Stimulated activated CD4-positive, alpha-beta T cell treated with anti-CD3 and anti-CD28 coated beads, Interleukin-1b, Interleukin-23, amount 100 ng/mL, for 1 hour (primary cell): ENCODE measurements at regions not wholly inside any gene's neighbourhood (a gene's known extent, or its start where the extent isn't known, plus 50 kb on each side); places are given as distances from the start of the nearest gene placed in this dataset.
"Not testable (repeated sequence)": the region's sequence is repeated elsewhere in the genome, so short reads cannot be mapped to it uniquely, and the experiment has no call there.

Experiments used
- DNase-seq, 2 donors: peaks; one replicate each; pipeline ENCODE4 v3.0.0-alpha.2; 2020; ENCODE audit warnings: low read depth in 2 of 2

- DNase-seq: no peak
Measured at GRCh38 chr13:50527188-50527587, 316.3 kb downstream of the DLEU7 start.

- DNase-seq: no peak
Measured at GRCh38 chr13:50527612-50528509, 315.6 kb downstream of the DLEU7 start.

GRCh38 chr13:50529154-50529882 lies 314.2 kb downstream of the DLEU7 start:
- no peak for DNase-seq

- no peak for DNase-seq
Measured at GRCh38 chr13:50531917-50532899, 311.3 kb downstream of the DLEU7 start.

- no peak for DNase-seq
Measured at GRCh38 chr13:50535050-50535449, 308.4 kb downstream of the DLEU7 start.

- no peak for DNase-seq
Measured at GRCh38 chr13:50537029-50537428, 306.5 kb downstream of the DLEU7 start.

- DNase-seq: no peak
Measured at GRCh38 chr13:50539791-50540530, 303.5 kb downstream of the DLEU7 start.

- DNase-seq: no peak
Measured at GRCh38 chr13:50543141-50543540, 300.4 kb downstream of the DLEU7 start.

- no peak for DNase-seq
Measured at GRCh38 chr13:50543782-50544181, 299.7 kb downstream of the DLEU7 start.

GRCh38 chr13:50544211-50544610 lies 299.3 kb downstream of the DLEU7 start:
- no peak for DNase-seq

- DNase-seq: not testable (repeated sequence)
Measured at GRCh38 chr13:50547175-50547574, 296.3 kb downstream of the DLEU7 start.

GRCh38 chr13:50548586-50548985 lies 294.9 kb downstream of the DLEU7 start:
- DNase-seq: no peak

- DNase-seq: no peak
Measured at GRCh38 chr13:50549221-50549942, 294.1 kb downstream of the DLEU7 start.

GRCh38 chr13:50550151-50550550 lies 293.3 kb downstream of the DLEU7 start:
- no peak for DNase-seq

GRCh38 chr13:50552424-50552966 lies 291.0 kb downstream of the DLEU7 start:
- no peak for DNase-seq

- DNase-seq: no peak
Measured at GRCh38 chr13:50561739-50562138, 281.8 kb downstream of the DLEU7 start.

- no peak for DNase-seq
Measured at GRCh38 chr13:50566646-50567045, 276.8 kb downstream of the DLEU7 start.

GRCh38 chr13:50572129-50572528 lies 271.4 kb downstream of the DLEU7 start:
- no peak for DNase-seq

- DNase-seq: no peak
Measured at GRCh38 chr13:50573066-50573465, 270.4 kb downstream of the DLEU7 start.

GRCh38 chr13:50574731-50575130 lies 268.8 kb downstream of the DLEU7 start:
- no peak for DNase-seq
